Umbilical cord (tissue), 1 donor: ENCODE measurements at regions not wholly inside any gene's neighbourhood (a gene's known extent, or its start where the extent isn't known, plus 50 kb on each side); places are given as distances from the start of the nearest gene placed in this dataset.

ENCODE experiments used
- DNase-seq: peaks from one replicate; pipeline ENCODE4 v3.0.0-alpha.2; 2015; ENCODE audit warnings: low spot score

GRCh38 chr1:56315293-56315942, 263.9 kb downstream of the PLPP3 start:
- DNase-seq = no peak

- no peak for DNase-seq
Observed at GRCh38 chr1:56313560-56313959, 265.8 kb downstream of the PLPP3 start.

GRCh38 chr1:56311766-56312165, 267.6 kb downstream of the PLPP3 start:
- DNase-seq = no peak

GRCh38 chr1:56310945-56311344, 268.4 kb downstream of the PLPP3 start:
- DNase-seq = no peak

GRCh38 chr1:56309065-56309464, 270.3 kb downstream of the PLPP3 start:
- DNase-seq = no peak

- peak; percentile 94 for DNase-seq
Observed at GRCh38 chr1:56304975-56305374, 274.4 kb downstream of the PLPP3 start.

- DNase-seq = no peak
Observed at GRCh38 chr1:56303805-56304204, 275.6 kb downstream of the PLPP3 start.

- DNase-seq = no peak
Observed at GRCh38 chr1:56302878-56303277, 276.5 kb downstream of the PLPP3 start.

GRCh38 chr1:56301791-56302190, 277.6 kb downstream of the PLPP3 start:
- DNase-seq = no peak

- DNase-seq = no peak
Observed at GRCh38 chr1:56300836-56301235, 278.5 kb downstream of the PLPP3 start.

- DNase-seq = no peak
Observed at GRCh38 chr1:56298866-56299265, 280.5 kb downstream of the PLPP3 start.

- DNase-seq = no peak
Observed at GRCh38 chr1:56297904-56298303, 281.5 kb downstream of the PLPP3 start.

GRCh38 chr1:56297208-56297607, 282.2 kb downstream of the PLPP3 start:
- DNase-seq = no peak

- no peak for DNase-seq
Observed at GRCh38 chr1:56295949-56296929, 283.1 kb downstream of the PLPP3 start.

GRCh38 chr1:56291374-56291919, 287.9 kb downstream of the PLPP3 start:
- DNase-seq = peak; percentile 69

GRCh38 chr1:56289260-56289659, 290.1 kb downstream of the PLPP3 start:
- no peak for DNase-seq

GRCh38 chr1:56287721-56288120, 291.6 kb downstream of the PLPP3 start:
- no peak for DNase-seq

- DNase-seq = no peak
Observed at GRCh38 chr1:56286956-56287355, 292.4 kb downstream of the PLPP3 start.

GRCh38 chr1:56286506-56286905, 292.9 kb downstream of the PLPP3 start:
- DNase-seq = no peak

GRCh38 chr1:56285554-56286402, 293.6 kb downstream of the PLPP3 start:
- DNase-seq = no peak

- DNase-seq = no peak
Observed at GRCh38 chr1:56284928-56285327, 294.4 kb downstream of the PLPP3 start.

- no peak for DNase-seq
Observed at GRCh38 chr1:56278061-56278460, 301.3 kb downstream of the PLPP3 start.
